Amygdala (tissue), 56 donors: ENCODE measurements at regions not wholly inside any gene's neighbourhood (a gene's known extent, or its start where the extent isn't known, plus 50 kb on each side); places are given as distances from the start of the nearest gene placed in this dataset.

ENCODE experiments used
- DNase-seq, 56 donors: peaks; one replicate each; lab custom pipeline; 2025; lab: John Stamatoyannopoulos, UW

GRCh38 chr9:82923092-82923911 is 139.6 kb downstream of the RASEF start:
- DNase-seq = no peak

- no peak for DNase-seq
These were observed 138.9 kb downstream of the RASEF start for GRCh38 chr9:82923912-82924605.
